ENCODE measurements at regions not wholly inside any gene's neighbourhood (a gene's known extent, or its start where the extent isn't known, plus 50 kb on each side); places are given as distances from the start of the nearest gene placed in this dataset.
"Not testable (repeated sequence)": the region's sequence is repeated elsewhere in the genome, so short reads cannot be mapped to it uniquely, and the experiment has no call there.

DNA sequence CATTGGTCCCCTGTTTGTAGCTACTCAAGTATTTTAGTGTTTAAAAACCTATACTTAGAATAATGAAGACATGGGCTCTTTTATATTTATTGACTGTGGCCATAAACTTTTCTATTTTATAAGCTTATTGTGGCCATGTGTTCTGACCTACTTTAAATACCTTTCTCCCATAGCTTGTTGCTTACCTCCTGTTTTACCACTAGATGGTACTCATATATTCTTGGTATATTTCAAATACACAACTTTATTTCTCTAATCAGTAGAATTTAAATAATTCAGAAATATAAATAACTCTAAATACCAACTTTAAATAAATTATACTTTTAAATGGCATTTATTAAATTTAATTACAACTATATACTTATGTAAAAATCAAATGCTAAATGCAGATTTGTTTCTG, 498.0 kb downstream of the PRDM9 start:
- ATAC-seq (ENCODE audit: low read depth): 0 out of 3 replicates have a peak, but pooled peaks have one; percentile 41
- Histone ChIP-seq H3K4me3 (ENCODE audit: severe bottlenecking) (no peak overlapping the region), H3K4me1 (ENCODE audit: insufficient read depth, poor library complexity, severe bottlenecking) (no peaks in the 10 kb centered on the region), H3K36me3 (ENCODE audit: low read depth) (no peaks in the 10 kb centered on the region), H3K9me3 (ENCODE audit: severe bottlenecking) (no peaks in the 10 kb centered on the region), H3K27ac (ENCODE audit: poor library complexity, severe bottlenecking) (no peak overlapping the region), H3K27me3 (ENCODE audit: insufficient read depth, poor library complexity, severe bottlenecking) (no peaks in the 10 kb centered on the region)
- TF ChIP-seq, protein P1, sequence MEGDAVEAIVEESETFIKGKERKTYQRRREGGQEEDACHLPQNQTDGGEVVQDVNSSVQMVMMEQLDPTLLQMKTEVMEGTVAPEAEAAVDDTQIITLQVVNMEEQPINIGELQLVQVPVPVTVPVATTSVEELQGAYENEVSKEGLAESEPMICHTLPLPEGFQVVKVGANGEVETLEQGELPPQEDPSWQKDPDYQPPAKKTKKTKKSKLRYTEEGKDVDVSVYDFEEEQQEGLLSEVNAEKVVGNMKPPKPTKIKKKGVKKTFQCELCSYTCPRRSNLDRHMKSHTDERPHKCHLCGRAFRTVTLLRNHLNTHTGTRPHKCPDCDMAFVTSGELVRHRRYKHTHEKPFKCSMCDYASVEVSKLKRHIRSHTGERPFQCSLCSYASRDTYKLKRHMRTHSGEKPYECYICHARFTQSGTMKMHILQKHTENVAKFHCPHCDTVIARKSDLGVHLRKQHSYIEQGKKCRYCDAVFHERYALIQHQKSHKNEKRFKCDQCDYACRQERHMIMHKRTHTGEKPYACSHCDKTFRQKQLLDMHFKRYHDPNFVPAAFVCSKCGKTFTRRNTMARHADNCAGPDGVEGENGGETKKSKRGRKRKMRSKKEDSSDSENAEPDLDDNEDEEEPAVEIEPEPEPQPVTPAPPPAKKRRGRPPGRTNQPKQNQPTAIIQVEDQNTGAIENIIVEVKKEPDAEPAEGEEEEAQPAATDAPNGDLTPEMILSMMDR (IDR thresholded peaks at IDR 0.05; ENCODE audit: poor library complexity, severe bottlenecking): peak; percentile 76
- no peak for DNase-seq (ENCODE audit: low spot score)

- H3K9me3 ChIP-seq (ENCODE audit: severe bottlenecking); ATAC-seq (ENCODE audit: low read depth); DNase-seq (ENCODE audit: low spot score); H3K27me3 ChIP-seq (ENCODE audit: insufficient read depth, poor library complexity, severe bottlenecking); H3K36me3 ChIP-seq (ENCODE audit: low read depth); H3K27ac ChIP-seq (ENCODE audit: poor library complexity, severe bottlenecking); H3K4me3 ChIP-seq (ENCODE audit: severe bottlenecking); H3K4me1 ChIP-seq (ENCODE audit: insufficient read depth, poor library complexity, severe bottlenecking): not testable (repeated sequence)
These were observed 510.3 kb downstream of the PRDM9 start for GRCh38 chr5:24017710-24018109.

DNA sequence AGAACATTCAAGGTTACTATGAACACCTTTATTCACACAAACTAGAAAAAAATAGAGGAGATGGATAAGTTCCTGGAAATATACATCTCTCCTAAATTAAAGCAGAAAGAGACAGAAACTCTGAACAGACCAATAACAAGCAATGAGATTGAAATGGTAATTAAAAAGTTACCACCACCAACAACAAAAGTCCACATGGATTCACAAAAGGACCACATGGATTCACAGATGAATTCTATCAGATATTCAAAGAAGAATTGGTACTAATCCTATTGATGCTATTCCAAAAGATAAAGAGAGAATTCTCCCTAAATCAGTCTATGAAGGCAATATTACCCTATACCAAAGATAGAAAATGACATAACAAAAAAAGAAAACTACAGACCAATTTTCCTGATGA, 518.9 kb downstream of the PRDM9 start:
- ATAC-seq (ENCODE audit: low read depth) (no peak), DNase-seq (ENCODE audit: low spot score) (no peak)
- Histone ChIP-seq H3K27me3 (ENCODE audit: insufficient read depth, poor library complexity, severe bottlenecking) (no peaks in the 10 kb centered on the region), H3K4me3 (ENCODE audit: severe bottlenecking) (no peak overlapping the region), H3K4me1 (ENCODE audit: insufficient read depth, poor library complexity, severe bottlenecking) (no peaks in the 10 kb centered on the region), H3K9me3 (ENCODE audit: severe bottlenecking) (peaks cover 2% of the 10 kb centered on the region), H3K36me3 (ENCODE audit: low read depth) (no peaks in the 10 kb centered on the region), H3K27ac (ENCODE audit: poor library complexity, severe bottlenecking) (no peak overlapping the region)
- TF ChIP-seq, protein P1 (IDR thresholded peaks at IDR 0.05; ENCODE audit: poor library complexity, severe bottlenecking): no peak

GRCh38 chr5:24042688-24043087, 535.3 kb downstream of the PRDM9 start:
- TF ChIP-seq, protein P1 (IDR thresholded peaks at IDR 0.05; ENCODE audit: poor library complexity, severe bottlenecking): no peak
- DNase-seq (ENCODE audit: low spot score): no peak

GRCh38 chr5:24045046-24045445, 537.6 kb downstream of the PRDM9 start:
- Histone ChIP-seq H3K4me3 (ENCODE audit: severe bottlenecking) (no peak overlapping the region), H3K9me3 (ENCODE audit: severe bottlenecking) (no peaks in the 10 kb centered on the region), H3K4me1 (ENCODE audit: insufficient read depth, poor library complexity, severe bottlenecking) (no peaks in the 10 kb centered on the region), H3K27ac (ENCODE audit: poor library complexity, severe bottlenecking) (no peak overlapping the region), H3K36me3 (ENCODE audit: low read depth) (no peaks in the 10 kb centered on the region), H3K27me3 (ENCODE audit: insufficient read depth, poor library complexity, severe bottlenecking) (no peaks in the 10 kb centered on the region)
- ATAC-seq (ENCODE audit: low read depth) (no peak), DNase-seq (ENCODE audit: low spot score) (no peak)
- TF ChIP-seq, protein P1 (IDR thresholded peaks at IDR 0.05; ENCODE audit: poor library complexity, severe bottlenecking): no peak

More at GRCh38 chr5:24042688-24043087, 535.3 kb downstream of the PRDM9 start:
- ATAC-seq (ENCODE audit: low read depth): no peak
- no peaks in the 10 kb centered on the region for H3K36me3 ChIP-seq (ENCODE audit: low read depth)
- no peaks in the 10 kb centered on the region for H3K9me3 ChIP-seq (ENCODE audit: severe bottlenecking)
- H3K4me1 ChIP-seq (ENCODE audit: insufficient read depth, poor library complexity, severe bottlenecking): no peaks in the 10 kb centered on the region
- no peak overlapping the region for H3K27ac ChIP-seq (ENCODE audit: poor library complexity, severe bottlenecking)
- no peak overlapping the region for H3K4me3 ChIP-seq (ENCODE audit: severe bottlenecking)
- no peaks in the 10 kb centered on the region for H3K27me3 ChIP-seq (ENCODE audit: insufficient read depth, poor library complexity, severe bottlenecking)

Measured in RWPE2 (cell line).